K562 (cell line): ENCODE measurements at regions not wholly inside any gene's neighbourhood (a gene's known extent, or its start where the extent isn't known, plus 50 kb on each side); places are given as distances from the start of the nearest gene placed in this dataset.

Experiments
- ATAC-seq: fragments of 200-7000 bp; cut with Tn5 transposase; 3 replicates; pipeline ENCODE4 v1.9.1; 2020; ENCODE audit warnings: moderate library complexity
- BruUV-seq: library from RNA; stranded (reverse); fragments of 400-500 nt; replicated peaks from 2 replicates; lab custom pipeline; 2021; lab: Mats Ljungman, UMichigan
- CTCF ChIA-PET: fragments of 300-600 bp; formaldehyde crosslinking; extraction: SDS; loops from one replicate; lab custom pipeline; 2021; ENCODE audit warnings: low intra/inter-chr PET ratio; lab: Yijun Ruan, JAX
- POLR2A ChIA-PET: fragments of 300-600, 350-650 bp; sonication (Branson Sonifier 250); formaldehyde crosslinking; extraction: SDS; loops from one replicate; lab custom pipeline; 2021; ENCODE audit warnings: antibody characterized with exemption, inconsistent platforms; lab: Yijun Ruan, JAX
- DNase-seq, 4 experiments: peaks; one replicate each; pipeline versions ENCODE4 v3.0.0 to v3.0.0-alpha.2; 2011 to 2018; ENCODE audit warnings: low spot score in 3 of 4, mixed read lengths in 3 of 4; ENCODE audit errors: extremely low read depth in 1 of 4
- FAIRE-seq: peaks from 2 replicates; lab custom pipeline; 2011; peaks lifted over from hg19 to GRCh38; lab: Jason Lieb, UNC
- H2AFZ ChIP-seq: 2 replicates; pipeline ENCODE4 v1.6.0; 2011; ENCODE audit warnings: low read depth, low read length, control low read depth, inconsistent platforms
- H3K27ac ChIP-seq: fragments of 200-600 bp; 3 replicates; pipeline ENCODE4 v1.8.0; 2011; ENCODE audit warnings: low read depth, mild to moderate bottlenecking, control low read depth, inconsistent platforms, low read length, moderate library complexity, mixed read lengths; ENCODE audit errors: extremely low read depth
- H3K27me3 ChIP-seq, 2 experiments: fragments of 300-600 bp in 1 of 2; 2 replicates in 1 of 2; 3 replicates in 1 of 2; pipeline versions ENCODE4 v1.6.0 to v1.8.0; 2011; ENCODE audit warnings: inconsistent platforms in 2 of 2, low read length in 2 of 2, mild to moderate bottlenecking in 1 of 2, mixed read lengths in 1 of 2, moderate library complexity in 1 of 2; ENCODE audit not compliant: control insufficient read depth in 2 of 2, insufficient read depth in 2 of 2
- H3K36me3 ChIP-seq: fragments of 300-600 bp; 3 replicates; pipeline ENCODE4 v1.8.0; 2011; ENCODE audit warnings: mild to moderate bottlenecking, low read length, inconsistent platforms; ENCODE audit not compliant: control insufficient read depth, insufficient read depth
- H3K4me1 ChIP-seq, 2 experiments: fragments of 200-600 bp in 1 of 2; replicated peaks in 1 of 2; 2 replicates in 1 of 2; 3 replicates in 1 of 2; pipeline versions ENCODE4 v1.5.1 to v1.8.0; 2011; ENCODE audit warnings: inconsistent platforms in 2 of 2, low read length in 2 of 2, mild to moderate bottlenecking in 1 of 2, mixed read lengths in 1 of 2, moderate library complexity in 1 of 2; ENCODE audit not compliant: control insufficient read depth in 2 of 2, insufficient read depth in 2 of 2
- H3K4me2 ChIP-seq: 2 replicates; pipeline ENCODE4 v1.6.1; 2011; ENCODE audit warnings: low read length, control low read depth, inconsistent platforms, mixed read lengths; ENCODE audit not compliant: insufficient read depth
- H3K4me3 ChIP-seq: fragments of 200-600 bp; sonication (generic), shearing (Covaris generic); 2 replicates; pipeline ENCODE4 v1.5.1; 2016; ENCODE audit warnings: control low read depth, inconsistent platforms
- H3K79me2 ChIP-seq: fragments of 200-600 bp; 3 replicates; pipeline ENCODE4 v1.8.0; 2011; ENCODE audit warnings: low read length, inconsistent platforms; ENCODE audit not compliant: control insufficient read depth, insufficient read depth
- H3K9ac ChIP-seq, 2 experiments: 2 replicates each; pipeline versions ENCODE4 v1.6.0 to v1.6.1; 2011; ENCODE audit warnings: low read depth in 2 of 2, low read length in 2 of 2, control low read depth in 1 of 2, inconsistent platforms in 1 of 2, mild to moderate bottlenecking in 1 of 2, mixed read lengths in 1 of 2; ENCODE audit not compliant: insufficient read depth in 1 of 2
- H3K9me1 ChIP-seq: one replicate; pipeline ENCODE4 v1.6.0; 2011; ENCODE audit warnings: inconsistent platforms, mild to moderate bottlenecking, low read length, moderate library complexity; ENCODE audit not compliant: control insufficient read depth, insufficient read depth
- H3K9me3 ChIP-seq: replicated peaks from 2 replicates; pipeline ENCODE4 v1.5.1; 2011; ENCODE audit warnings: low read depth, low read length, inconsistent platforms; ENCODE audit not compliant: control insufficient read depth, insufficient read depth
- H4K20me1 ChIP-seq: replicated peaks from 2 replicates; pipeline ENCODE4 v1.6.1; 2011; ENCODE audit warnings: low read length, inconsistent platforms, mixed read lengths; ENCODE audit not compliant: control insufficient read depth, insufficient read depth
- ARID2 ChIP-seq: fragments of 450-650 bp; IDR thresholded peaks from 2 replicates; pipeline ENCODE4 v1.6.1; 2017; ENCODE audit warnings: antibody characterized with exemption, mild to moderate bottlenecking
- CLOCK ChIP-seq: fragments of 250-450 bp; sonication (Bioruptor Pico); IDR thresholded peaks from 2 replicates; pipeline ENCODE4 v1.4.0; 2020; ENCODE audit warnings: mild to moderate bottlenecking, moderate library complexity, borderline replicate concordance
- FOXO4 ChIP-seq: fragments of 450-650 bp; formaldehyde crosslinking; IDR thresholded peaks from 2 replicates; pipeline ENCODE4 v1.4.0; 2020; ENCODE audit warnings: mild to moderate bottlenecking, moderate library complexity
- NFE2 ChIP-seq: IDR thresholded peaks from 2 replicates; pipeline ENCODE4 v1.6.1; 2014; ENCODE audit warnings: antibody characterized with exemption, low read depth
- POLR2AphosphoS5 ChIP-seq: IDR thresholded peaks from 2 replicates; pipeline ENCODE4 v1.6.1; 2011; ENCODE audit warnings: mild to moderate bottlenecking, low read depth, low read length, moderate library complexity; ENCODE audit not compliant: control insufficient read depth, insufficient read depth
- POLR3G ChIP-seq: IDR thresholded peaks from 2 replicates; pipeline ENCODE4 v1.6.1; 2011; ENCODE audit not compliant: insufficient read length, insufficient replicate concordance; ENCODE audit errors: extremely low read depth
- RERE ChIP-seq: sonication (generic); formaldehyde crosslinking; IDR thresholded peaks from 2 replicates; pipeline ENCODE4 v1.8.0; 2023; ENCODE audit warnings: missing genetic modification reagents, mild to moderate bottlenecking, borderline replicate concordance
- ZEB2 ChIP-seq: fragments of 450-650 bp; IDR thresholded peaks from 2 replicates; pipeline ENCODE4 v1.6.1; 2016
- WGBS: fragments of 100-300 bp; shearing (Covaris generic); methylation state at CpG from one replicate; pipeline ENCODE4 v1.1.6; 2016; ENCODE audit warnings: low coverage, mixed read lengths; ENCODE audit not compliant: insufficient coverage; ENCODE audit errors: missing lambda C conversion rate; 5-methylcytosine and 5-hydroxymethylcytosine counted together
- in situ Hi-C: fragments of 300-500 bp; cut with MboI; formaldehyde crosslinking; loops from 4 replicates; pipeline ENCODE4 v1.15.0; 2018; ENCODE audit warnings: inconsistent platforms, mixed read lengths
- intact Hi-C: fragments of 100-400 bp; cut with micrococcal nuclease; formaldehyde crosslinking; loops from 2 replicates; pipeline ENCODE4 v1.14.2; 2022
- TF ChIP-seq, protein P1 (sequence below), 2 experiments: fragments of 450-650 bp in 1 of 2; sonication (generic) in 1 of 2; formaldehyde crosslinking in 1 of 2; IDR thresholded peaks in 1 of 2; conservative IDR thresholded peaks in 1 of 2; 2 replicates each; pipeline versions ENCODE4 v1.6.1 to v1.8.1; 2016 to 2023; ENCODE audit warnings: mild to moderate bottlenecking in 2 of 2, moderate library complexity in 2 of 2, inconsistent platforms in 1 of 2, missing genetic modification reagents in 1 of 2

GRCh38 chr7:136325578-136325977, 348.4 kb upstream of the MTPN start:
- FAIRE-seq (no peak), ATAC-seq (peak; percentile 26; the same call in 1 of the 3 replicates), DNase-seq (peak in 1 of 4 experiments; percentile 18)
- in situ Hi-C loops, result no loop called here
- H4K20me1 ChIP-seq, result no peaks in the 10 kb centered on the region
- H3K4me2 ChIP-seq, result no peak overlapping the region
- no peaks in the 10 kb centered on the region for H3K9me1 ChIP-seq
- no peaks in the 10 kb centered on the region for H3K9me3 ChIP-seq
- H3K27me3 ChIP-seq, result no peaks in the 10 kb centered on the region
- intact Hi-C loops, result no loop called here
- no peak overlapping the region for H3K27ac ChIP-seq
- H3K4me3 ChIP-seq, result no peak overlapping the region
- no peak overlapping the region for H2AFZ ChIP-seq
- H3K4me1 ChIP-seq, result peaks cover 0 to 9% of the 10 kb centered on the region in 2 experiments; a peak in 3 of 5 replicates
- H3K9ac ChIP-seq, result no peak overlapping the region
- no peaks in the 10 kb centered on the region for H3K79me2 ChIP-seq
- H3K36me3 ChIP-seq, result no peaks in the 10 kb centered on the region
- ChIA-PET POLR2A (interaction anchor here (1.4 kb wide), 1 partner anchor 9 kb away, joined by 5 read pairs; no protein-coding TSS in a partner anchor), CTCF (no interaction called here)
- BruUV-seq, result no TSS peak
- WGBS, result 8% methylated on average over 2 of the region's 2 CpGs
- TF ChIP-seq FOXO4 (no peak), CLOCK (CRISPR knock-in tag) (no peak), NFE2 (peak; percentile 62), ZEB2 (no peak), POLR3G (no peak), POLR2AphosphoS5 (no peak), RERE (CRISPR knock-in tag) (no peak), ARID2 (no peak)
- TF ChIP-seq, protein P1, sequence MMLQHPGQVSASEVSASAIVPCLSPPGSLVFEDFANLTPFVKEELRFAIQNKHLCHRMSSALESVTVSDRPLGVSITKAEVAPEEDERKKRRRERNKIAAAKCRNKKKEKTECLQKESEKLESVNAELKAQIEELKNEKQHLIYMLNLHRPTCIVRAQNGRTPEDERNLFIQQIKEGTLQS (IDR thresholded peaks at IDR 0.05), result peak; percentile 35; the same call in 1 of the 2 replicates
- TF ChIP-seq, protein P1 (CRISPR knock-in tag; conservative IDR thresholded peaks at IDR 0.05), result no peak
